Panc1 (cell line): ENCODE measurements at regions not wholly inside any gene's neighbourhood (a gene's known extent, or its start where the extent isn't known, plus 50 kb on each side); places are given as distances from the start of the nearest gene placed in this dataset.

ENCODE experiments used
- CTCF ChIP-seq: fragments of 450-650 bp; IDR thresholded peaks from 2 replicates; pipeline ENCODE4 v1.5.1; 2017; ENCODE audit warnings: mild to moderate bottlenecking
- POLR2AphosphoS5 ChIP-seq: IDR thresholded peaks from 2 replicates; pipeline ENCODE4 v1.6.1; 2012; ENCODE audit warnings: mild to moderate bottlenecking, low read depth, low read length, moderate library complexity
- REST ChIP-seq, 2 experiments: IDR thresholded peaks; 2 replicates each; pipeline ENCODE4 v1.6.1; 2011 to 2012; ENCODE audit warnings: low read depth in 2 of 2, control low read depth in 1 of 2, low read length in 1 of 2, mild to moderate bottlenecking in 1 of 2, moderate library complexity in 1 of 2; ENCODE audit not compliant: insufficient read depth in 1 of 2
- SIN3A ChIP-seq: IDR thresholded peaks from 2 replicates; pipeline ENCODE4 v1.6.1; 2012; ENCODE audit warnings: low read depth, mild to moderate bottlenecking, low read length, moderate library complexity, borderline replicate concordance; ENCODE audit not compliant: insufficient read depth
- TCF7L2 ChIP-seq: IDR thresholded peaks from 2 replicates; pipeline ENCODE4 v1.6.1; 2011; ENCODE audit warnings: mild to moderate bottlenecking, low read depth, low read length, inconsistent platforms

- no peak for TF ChIP-seq CTCF
- no peak for TF ChIP-seq POLR2AphosphoS5
- TF ChIP-seq REST (IDR thresholded peaks at IDR 0.05; ENCODE audit: insufficient read depth in 1 of 2, low read depth in 2 of 2, low read length in 1 of 2), result no peak
- TF ChIP-seq TCF7L2, result no peak
- TF ChIP-seq SIN3A, result no peak
Observed at GRCh38 chr6:90365565-90366219, 69.0 kb upstream of the BACH2 start.
